PC-9 (cell line): ENCODE measurements at regions not wholly inside any gene's neighbourhood (a gene's known extent, or its start where the extent isn't known, plus 50 kb on each side); places are given as distances from the start of the nearest gene placed in this dataset.

Experiments
- BruUV-seq: library from RNA; stranded (reverse); fragments of 400-500 nt; replicated peaks from 2 replicates; lab custom pipeline; 2021; lab: Mats Ljungman, UMichigan
- CTCF ChIA-PET: fragments of 300-600 bp; sonication (Branson Sonifier 250); formaldehyde crosslinking; loops from one replicate; lab custom pipeline; 2022; ENCODE audit warnings: antibody characterized with exemption; lab: Charles Lee
- POLR2A ChIA-PET: fragments of 300-600 bp; sonication (Branson Sonifier 250); formaldehyde crosslinking; loops from one replicate; lab custom pipeline; 2022; ENCODE audit warnings: antibody characterized with exemption; ENCODE audit not compliant: unreplicated experiment; lab: Charles Lee
- DNase-seq, 2 experiments: peaks; one replicate each; pipeline versions ENCODE4 v3.0.0 to v3.0.0-alpha.2; 2015 to 2022; ENCODE audit warnings: mixed read lengths in 1 of 2
- H2AFZ ChIP-seq: fragments of 200-600 bp; sonication (generic); 2 replicates; pipeline ENCODE4 v1.8.1; 2017; ENCODE audit warnings: antibody characterized with exemption
- H3F3A ChIP-seq: fragments of 200-600 bp; sonication (generic); 2 replicates; pipeline ENCODE4 v1.8.1; 2017; ENCODE audit warnings: antibody characterized with exemption, mild to moderate bottlenecking, low read depth; ENCODE audit not compliant: insufficient read depth
- H3K27ac ChIP-seq: fragments of 200-600 bp; sonication (generic); 2 replicates; pipeline ENCODE4 v1.6.1; 2016; ENCODE audit warnings: mixed run types
- H3K27me3 ChIP-seq: fragments of 200-600 bp; sonication (generic); 2 replicates; pipeline ENCODE4 v1.6.1; 2016; ENCODE audit warnings: low read depth, mixed run types; ENCODE audit not compliant: insufficient read depth
- H3K36me3 ChIP-seq: fragments of 200-600 bp; sonication (generic); 2 replicates; pipeline ENCODE4 v1.6.1; 2016; ENCODE audit warnings: low read depth, mixed run types
- H3K4me1 ChIP-seq: fragments of 200-600 bp; sonication (generic); replicated peaks from 2 replicates; pipeline ENCODE4 v1.6.1; 2016; ENCODE audit warnings: mixed run types; ENCODE audit not compliant: insufficient read depth
- H3K4me2 ChIP-seq: fragments of 200-600 bp; sonication (generic); 2 replicates; pipeline ENCODE4 v1.6.1; 2017; ENCODE audit warnings: mixed run types
- H3K4me3 ChIP-seq: fragments of 200-600 bp; sonication (generic); 2 replicates; pipeline ENCODE4 v1.6.1; 2016; ENCODE audit warnings: mixed run types
- H3K79me2 ChIP-seq: fragments of 200-600 bp; sonication (generic); 2 replicates; pipeline ENCODE4 v1.6.1; 2017; ENCODE audit warnings: low read depth, mixed run types
- H3K9me2 ChIP-seq: fragments of 200-600 bp; sonication (generic); 2 replicates; pipeline ENCODE4 v1.8.1; 2017; ENCODE audit warnings: mild to moderate bottlenecking; ENCODE audit not compliant: insufficient read depth
- H3K9me3 ChIP-seq: fragments of 200-600 bp; sonication (generic); 2 replicates; pipeline ENCODE4 v1.8.1; 2016; ENCODE audit warnings: low read depth; ENCODE audit not compliant: insufficient read depth
- H4K20me1 ChIP-seq: fragments of 200-600 bp; sonication (generic); 2 replicates; pipeline ENCODE4 v1.8.1; 2017; ENCODE audit not compliant: insufficient read depth
- EZH2 ChIP-seq: fragments of 200-600 bp; sonication (generic); IDR thresholded peaks from 2 replicates; pipeline ENCODE4 v1.8.0; 2017; ENCODE audit warnings: antibody characterized with exemption, low read depth
- intact Hi-C: fragments of 100-400 bp; cut with micrococcal nuclease; formaldehyde crosslinking; loops from one replicate; pipeline ENCODE4 v1.10.0; 2022; ENCODE audit not compliant: unreplicated experiment
- TF ChIP-seq, protein P1 (sequence below): fragments of 200-600 bp; sonication (generic); conservative IDR thresholded peaks from 2 replicates; pipeline ENCODE4 v1.6.1; 2017; ENCODE audit warnings: mixed run types, antibody characterized with exemption, mild to moderate bottlenecking, moderate library complexity

GRCh38 chr2:239791526-239792404, 233.4 kb downstream of the NDUFA10 start:
- Histone ChIP-seq H3K79me2 (no peaks in the 10 kb centered on the region), H2AFZ (no peak overlapping the region), H4K20me1 (no peaks in the 10 kb centered on the region), H3K36me3 (no peaks in the 10 kb centered on the region), H3K9me2 (no peaks in the 10 kb centered on the region), H3K9me3 (no peaks in the 10 kb centered on the region), H3K4me3 (no peak overlapping the region), H3K4me1 (no peaks in the 10 kb centered on the region), H3K27me3 (peaks cover 92% of the 10 kb centered on the region), H3K4me2 (no peak overlapping the region), H3F3A (no peaks in the 10 kb centered on the region), H3K27ac (no peak overlapping the region)
- ChIA-PET CTCF (no interaction called here), POLR2A (interaction anchor here (0.6 kb wide), 1 partner anchor 20 kb away, joined by 10 read pairs; no protein-coding TSS in a partner anchor)
- no TSS peak for BruUV-seq
- no peak for DNase-seq
- TF ChIP-seq EZH2: no peak
- TF ChIP-seq, protein P1, sequence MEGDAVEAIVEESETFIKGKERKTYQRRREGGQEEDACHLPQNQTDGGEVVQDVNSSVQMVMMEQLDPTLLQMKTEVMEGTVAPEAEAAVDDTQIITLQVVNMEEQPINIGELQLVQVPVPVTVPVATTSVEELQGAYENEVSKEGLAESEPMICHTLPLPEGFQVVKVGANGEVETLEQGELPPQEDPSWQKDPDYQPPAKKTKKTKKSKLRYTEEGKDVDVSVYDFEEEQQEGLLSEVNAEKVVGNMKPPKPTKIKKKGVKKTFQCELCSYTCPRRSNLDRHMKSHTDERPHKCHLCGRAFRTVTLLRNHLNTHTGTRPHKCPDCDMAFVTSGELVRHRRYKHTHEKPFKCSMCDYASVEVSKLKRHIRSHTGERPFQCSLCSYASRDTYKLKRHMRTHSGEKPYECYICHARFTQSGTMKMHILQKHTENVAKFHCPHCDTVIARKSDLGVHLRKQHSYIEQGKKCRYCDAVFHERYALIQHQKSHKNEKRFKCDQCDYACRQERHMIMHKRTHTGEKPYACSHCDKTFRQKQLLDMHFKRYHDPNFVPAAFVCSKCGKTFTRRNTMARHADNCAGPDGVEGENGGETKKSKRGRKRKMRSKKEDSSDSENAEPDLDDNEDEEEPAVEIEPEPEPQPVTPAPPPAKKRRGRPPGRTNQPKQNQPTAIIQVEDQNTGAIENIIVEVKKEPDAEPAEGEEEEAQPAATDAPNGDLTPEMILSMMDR: no peak
- intact Hi-C loops: no loop called here

- H3K4me3 ChIP-seq: no peak overlapping the region
- DNase-seq: no peak
- BruUV-seq: no TSS peak
- H3K79me2 ChIP-seq: no peaks in the 10 kb centered on the region
- POLR2A ChIA-PET: interaction anchor here (0.6 kb wide), 1 partner anchor 19 kb away, joined by 10 read pairs; no protein-coding TSS in a partner anchor
- H4K20me1 ChIP-seq: no peaks in the 10 kb centered on the region
- CTCF ChIA-PET: no interaction called here
- H3K4me2 ChIP-seq: no peak overlapping the region
- intact Hi-C loops: no loop called here
- H3K4me1 ChIP-seq: no peaks in the 10 kb centered on the region
- no peaks in the 10 kb centered on the region for H3K36me3 ChIP-seq
- peaks cover 96% of the 10 kb centered on the region for H3K27me3 ChIP-seq
- no peaks in the 10 kb centered on the region for H3K9me3 ChIP-seq
- H3K9me2 ChIP-seq: no peaks in the 10 kb centered on the region
- no peak for TF ChIP-seq EZH2
- TF ChIP-seq, protein P1: no peak
- no peaks in the 10 kb centered on the region for H3F3A ChIP-seq
- H2AFZ ChIP-seq: no peak overlapping the region
- H3K27ac ChIP-seq: no peak overlapping the region
Measured at GRCh38 chr2:239790721-239791120, 234.4 kb downstream of the NDUFA10 start.

DNA sequence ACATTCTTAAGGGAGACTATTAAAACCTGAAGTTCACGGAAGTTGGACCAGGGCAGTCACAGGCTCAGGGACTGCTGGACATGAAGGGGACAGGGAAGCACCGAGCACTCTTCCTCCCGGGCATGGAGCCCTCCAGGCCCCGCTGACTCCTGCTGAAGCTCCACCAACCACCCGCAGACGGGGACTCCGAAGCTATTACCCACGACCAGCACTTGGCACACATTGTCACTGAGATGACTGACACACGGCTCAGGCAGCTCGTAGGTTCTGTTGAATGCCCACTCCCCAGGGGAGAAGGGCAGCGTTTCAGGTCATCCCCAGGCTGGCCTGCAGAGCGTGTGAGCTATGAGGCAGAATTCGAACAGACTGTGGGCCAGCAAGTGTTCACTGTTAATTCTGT, 234.8 kb downstream of the NDUFA10 start:
- H3K79me2 ChIP-seq: no peaks in the 10 kb centered on the region
- no peaks in the 10 kb centered on the region for H3F3A ChIP-seq
- H3K27me3 ChIP-seq: peaks cover 96% of the 10 kb centered on the region
- H3K27ac ChIP-seq: no peak overlapping the region
- H2AFZ ChIP-seq: no peak overlapping the region
- ChIA-PET POLR2A (no interaction called here), CTCF (no interaction called here)
- TF ChIP-seq EZH2: no peak
- TF ChIP-seq, protein P1: no peak
- H3K4me1 ChIP-seq: no peaks in the 10 kb centered on the region
- DNase-seq: no peak
- H3K4me3 ChIP-seq: no peak overlapping the region
- BruUV-seq: no TSS peak
- intact Hi-C loops: no loop called here
- no peaks in the 10 kb centered on the region for H3K9me2 ChIP-seq
- no peaks in the 10 kb centered on the region for H3K36me3 ChIP-seq
- no peak overlapping the region for H3K4me2 ChIP-seq
- H3K9me3 ChIP-seq: no peaks in the 10 kb centered on the region
- H4K20me1 ChIP-seq: no peaks in the 10 kb centered on the region
